WTC11 (cell line): ENCODE measurements at regions not wholly inside any gene's neighbourhood (a gene's known extent, or its start where the extent isn't known, plus 50 kb on each side); places are given as distances from the start of the nearest gene placed in this dataset.

Experiments used
- CBFB ChIP-seq: sonication (generic); formaldehyde crosslinking; IDR thresholded peaks from 2 replicates; pipeline ENCODE4 v1.8.1; 2022; ENCODE audit warnings: mild to moderate bottlenecking, low read depth, missing genetic modification reagents
- CREM ChIP-seq: sonication (generic); formaldehyde crosslinking; IDR thresholded peaks from 2 replicates; pipeline ENCODE4 v1.8.1; 2022; ENCODE audit warnings: mild to moderate bottlenecking, missing genetic modification reagents, moderate library complexity
- CTCF ChIP-seq: fragments of 200-600 bp; IDR thresholded peaks from 2 replicates; pipeline ENCODE4 v1.8.0; 2022; ENCODE audit warnings: antibody characterized with exemption
- ETV6 ChIP-seq: sonication (generic); formaldehyde crosslinking; IDR thresholded peaks from 2 replicates; pipeline ENCODE4 v1.8.1; 2022; ENCODE audit warnings: mild to moderate bottlenecking, missing genetic modification reagents
- PREB ChIP-seq: sonication (generic); formaldehyde crosslinking; IDR thresholded peaks from 2 replicates; pipeline ENCODE4 v1.8.1; 2022; ENCODE audit warnings: mild to moderate bottlenecking, missing genetic modification reagents, moderate library complexity, borderline replicate concordance
- SMAD3 ChIP-seq: sonication (generic); formaldehyde crosslinking; IDR thresholded peaks from 2 replicates; pipeline ENCODE4 v1.8.0; 2022; ENCODE audit warnings: missing genetic modification reagents, mild to moderate bottlenecking, borderline replicate concordance
- ZNF232 ChIP-seq: sonication (generic); formaldehyde crosslinking; IDR thresholded peaks from 2 replicates; pipeline ENCODE4 v1.8.0; 2022; ENCODE audit warnings: mild to moderate bottlenecking, missing genetic modification reagents

GRCh38 chr1:219664310-219665029 lies 51.6 kb upstream of the ZC3H11B start:
- TF ChIP-seq ZNF232 (CRISPR knock-in tag): no peak
- no peak for TF ChIP-seq SMAD3
- TF ChIP-seq CTCF: no peak
- TF ChIP-seq CREM (CRISPR knock-in tag): no peak
- no peak for TF ChIP-seq ETV6 (CRISPR knock-in tag)
- no peak for TF ChIP-seq CBFB (CRISPR knock-in tag)
- no peak for TF ChIP-seq PREB (CRISPR knock-in tag)
